ENCODE measurements at regions not wholly inside any gene's neighbourhood (a gene's known extent, or its start where the extent isn't known, plus 50 kb on each side); places are given as distances from the start of the nearest gene placed in this dataset.

DNA sequence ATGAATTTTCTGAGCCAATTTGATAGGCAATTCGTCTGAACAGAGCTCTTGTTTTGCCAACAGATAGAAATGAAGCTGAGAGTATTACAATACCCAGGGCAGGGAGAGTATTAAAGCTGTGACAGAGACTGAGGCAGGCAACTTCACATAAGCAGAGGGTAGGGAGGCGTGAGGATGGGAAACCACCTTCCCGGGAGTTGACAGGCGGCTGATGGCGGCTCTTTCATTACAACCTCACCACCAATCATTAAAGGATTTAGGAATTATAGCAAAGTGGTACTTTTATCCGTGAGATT, 73.3 kb downstream of the CD83 start:
- TF ChIP-seq, protein P1, sequence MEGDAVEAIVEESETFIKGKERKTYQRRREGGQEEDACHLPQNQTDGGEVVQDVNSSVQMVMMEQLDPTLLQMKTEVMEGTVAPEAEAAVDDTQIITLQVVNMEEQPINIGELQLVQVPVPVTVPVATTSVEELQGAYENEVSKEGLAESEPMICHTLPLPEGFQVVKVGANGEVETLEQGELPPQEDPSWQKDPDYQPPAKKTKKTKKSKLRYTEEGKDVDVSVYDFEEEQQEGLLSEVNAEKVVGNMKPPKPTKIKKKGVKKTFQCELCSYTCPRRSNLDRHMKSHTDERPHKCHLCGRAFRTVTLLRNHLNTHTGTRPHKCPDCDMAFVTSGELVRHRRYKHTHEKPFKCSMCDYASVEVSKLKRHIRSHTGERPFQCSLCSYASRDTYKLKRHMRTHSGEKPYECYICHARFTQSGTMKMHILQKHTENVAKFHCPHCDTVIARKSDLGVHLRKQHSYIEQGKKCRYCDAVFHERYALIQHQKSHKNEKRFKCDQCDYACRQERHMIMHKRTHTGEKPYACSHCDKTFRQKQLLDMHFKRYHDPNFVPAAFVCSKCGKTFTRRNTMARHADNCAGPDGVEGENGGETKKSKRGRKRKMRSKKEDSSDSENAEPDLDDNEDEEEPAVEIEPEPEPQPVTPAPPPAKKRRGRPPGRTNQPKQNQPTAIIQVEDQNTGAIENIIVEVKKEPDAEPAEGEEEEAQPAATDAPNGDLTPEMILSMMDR (IDR thresholded peaks at IDR 0.05; ENCODE audit: poor library complexity) = no peak
- TF ChIP-seq EZH2 (IDR thresholded peaks at IDR 0.05; ENCODE audit: borderline replicate concordance) (no peak), EZH2phosphoT487 (IDR thresholded peaks at IDR 0.05; ENCODE audit: low read depth, severe bottlenecking, unreplicated experiment) (no peak)
